ENCODE measurements at regions not wholly inside any gene's neighbourhood (a gene's known extent, or its start where the extent isn't known, plus 50 kb on each side); places are given as distances from the start of the nearest gene placed in this dataset.

DNA sequence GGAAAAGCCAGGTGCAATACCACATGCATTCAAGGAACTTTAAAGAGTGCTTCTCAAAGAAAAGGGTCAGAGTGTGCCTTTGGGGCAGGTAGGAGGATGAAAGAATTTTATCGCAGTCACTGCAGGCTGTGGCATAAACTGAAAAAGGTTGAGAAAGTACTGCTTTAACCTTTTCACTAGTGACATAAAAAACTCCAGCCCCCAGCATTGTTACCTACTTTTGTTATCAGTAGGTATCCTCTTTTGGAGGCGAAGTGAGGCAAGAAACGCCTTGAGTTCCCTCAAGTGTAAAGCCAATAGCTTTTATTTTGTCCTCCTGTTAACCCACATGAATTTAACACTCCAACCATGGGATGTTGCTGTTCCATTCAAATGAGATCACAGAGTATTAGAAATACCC is 64.7 kb upstream of the CHD1 start:
- TF ChIP-seq, protein P1, sequence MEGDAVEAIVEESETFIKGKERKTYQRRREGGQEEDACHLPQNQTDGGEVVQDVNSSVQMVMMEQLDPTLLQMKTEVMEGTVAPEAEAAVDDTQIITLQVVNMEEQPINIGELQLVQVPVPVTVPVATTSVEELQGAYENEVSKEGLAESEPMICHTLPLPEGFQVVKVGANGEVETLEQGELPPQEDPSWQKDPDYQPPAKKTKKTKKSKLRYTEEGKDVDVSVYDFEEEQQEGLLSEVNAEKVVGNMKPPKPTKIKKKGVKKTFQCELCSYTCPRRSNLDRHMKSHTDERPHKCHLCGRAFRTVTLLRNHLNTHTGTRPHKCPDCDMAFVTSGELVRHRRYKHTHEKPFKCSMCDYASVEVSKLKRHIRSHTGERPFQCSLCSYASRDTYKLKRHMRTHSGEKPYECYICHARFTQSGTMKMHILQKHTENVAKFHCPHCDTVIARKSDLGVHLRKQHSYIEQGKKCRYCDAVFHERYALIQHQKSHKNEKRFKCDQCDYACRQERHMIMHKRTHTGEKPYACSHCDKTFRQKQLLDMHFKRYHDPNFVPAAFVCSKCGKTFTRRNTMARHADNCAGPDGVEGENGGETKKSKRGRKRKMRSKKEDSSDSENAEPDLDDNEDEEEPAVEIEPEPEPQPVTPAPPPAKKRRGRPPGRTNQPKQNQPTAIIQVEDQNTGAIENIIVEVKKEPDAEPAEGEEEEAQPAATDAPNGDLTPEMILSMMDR (IDR thresholded peaks at IDR 0.05; ENCODE audit: low read depth, low read length): no peak

DNA sequence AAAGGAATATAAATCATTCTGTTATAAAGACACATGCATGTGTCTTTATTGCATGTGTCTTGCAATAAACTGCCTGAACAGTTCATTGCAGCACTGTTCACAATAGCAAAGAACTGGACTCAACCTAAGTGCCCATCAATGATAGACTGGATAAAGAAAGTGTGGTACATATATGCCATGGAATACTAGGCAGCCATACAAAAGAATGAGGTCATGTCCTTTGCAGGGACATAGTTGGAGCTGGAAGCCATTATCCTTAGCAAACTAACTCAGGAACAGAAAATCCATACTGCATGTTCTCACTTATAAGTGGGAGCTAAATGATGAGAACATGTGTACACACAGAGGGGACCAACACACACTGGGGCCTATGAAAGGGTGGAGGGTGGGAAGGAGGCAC is 63.7 kb upstream of the CHD1 start:
- H3K27me3 ChIP-seq: no peaks in the 10 kb centered on the region
- H3K4me3 ChIP-seq (ENCODE audit: low read depth, low read length): no peak overlapping the region
- H3K4me1 ChIP-seq: no peaks in the 10 kb centered on the region
- H3K9me3 ChIP-seq: no peaks in the 10 kb centered on the region
- no peaks in the 10 kb centered on the region for H3K36me3 ChIP-seq
- TF ChIP-seq, protein P1 (IDR thresholded peaks at IDR 0.05; ENCODE audit: low read depth, low read length): no peak
- no peak for DNase-seq

More for the DNA sequence above, 64.7 kb upstream of the CHD1 start:
- H3K27me3 ChIP-seq: no peaks in the 10 kb centered on the region
- peaks cover under 1% of the 10 kb centered on the region; the same call in 1 of the 2 replicates for H3K4me1 ChIP-seq
- H3K9me3 ChIP-seq: no peaks in the 10 kb centered on the region
- no peak for DNase-seq
- no peak overlapping the region for H3K4me3 ChIP-seq (ENCODE audit: low read depth, low read length)
- H3K36me3 ChIP-seq: no peaks in the 10 kb centered on the region

DNA sequence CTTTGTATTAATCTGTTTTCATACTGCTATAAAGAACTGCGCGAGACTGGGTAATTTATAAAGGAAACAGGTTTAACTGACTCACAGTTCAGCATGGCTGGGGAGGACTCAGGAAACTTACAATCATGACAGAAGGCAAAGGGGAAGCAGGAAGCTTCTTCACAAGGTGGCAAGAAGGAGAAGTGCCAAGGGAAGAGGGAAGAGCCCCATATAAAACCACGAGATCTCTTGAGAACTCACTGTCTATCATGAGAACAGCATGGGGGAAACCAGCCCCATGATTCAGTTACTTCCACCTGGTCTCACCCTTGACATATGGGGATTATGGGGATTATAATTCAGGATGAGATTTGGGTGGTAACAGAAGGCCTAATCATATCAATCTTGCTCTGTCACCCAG is 60.9 kb upstream of the CHD1 start:
- TF ChIP-seq, protein P1 (IDR thresholded peaks at IDR 0.05; ENCODE audit: low read depth, low read length): no peak
- no peak overlapping the region for H3K4me3 ChIP-seq (ENCODE audit: low read depth, low read length)
- no peaks in the 10 kb centered on the region for H3K27me3 ChIP-seq
- H3K4me1 ChIP-seq: no peaks in the 10 kb centered on the region
- no peak for DNase-seq
- H3K9me3 ChIP-seq: no peaks in the 10 kb centered on the region
- H3K36me3 ChIP-seq: no peaks in the 10 kb centered on the region

DNA sequence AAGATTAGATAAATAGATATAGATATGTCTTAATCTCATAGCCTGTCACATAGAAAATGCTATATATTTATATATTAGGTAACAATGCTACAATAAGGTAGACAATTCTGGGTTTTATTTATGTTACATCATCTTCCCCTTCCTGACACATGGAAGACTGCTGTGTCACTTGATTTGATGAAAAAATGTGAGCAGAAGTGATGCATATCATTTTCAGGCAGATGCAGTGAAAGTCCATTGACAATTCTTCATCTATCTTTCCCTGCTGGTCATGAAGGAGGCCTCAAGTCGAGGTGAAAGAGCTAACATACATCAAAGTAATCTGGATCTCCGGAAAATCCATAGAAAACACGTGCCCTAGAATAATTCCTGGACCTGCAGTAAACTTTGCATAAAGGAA is 57.8 kb upstream of the CHD1 start:
- no peaks in the 10 kb centered on the region for H3K9me3 ChIP-seq
- peaks cover 9% of the 10 kb centered on the region; the same call in 1 of the 2 replicates for H3K4me1 ChIP-seq
- DNase-seq: no peak
- H3K27me3 ChIP-seq: no peaks in the 10 kb centered on the region
- no peak overlapping the region for H3K4me3 ChIP-seq (ENCODE audit: low read depth, low read length)
- TF ChIP-seq, protein P1 (IDR thresholded peaks at IDR 0.05; ENCODE audit: low read depth, low read length): no peak
- H3K36me3 ChIP-seq: no peaks in the 10 kb centered on the region

DNA sequence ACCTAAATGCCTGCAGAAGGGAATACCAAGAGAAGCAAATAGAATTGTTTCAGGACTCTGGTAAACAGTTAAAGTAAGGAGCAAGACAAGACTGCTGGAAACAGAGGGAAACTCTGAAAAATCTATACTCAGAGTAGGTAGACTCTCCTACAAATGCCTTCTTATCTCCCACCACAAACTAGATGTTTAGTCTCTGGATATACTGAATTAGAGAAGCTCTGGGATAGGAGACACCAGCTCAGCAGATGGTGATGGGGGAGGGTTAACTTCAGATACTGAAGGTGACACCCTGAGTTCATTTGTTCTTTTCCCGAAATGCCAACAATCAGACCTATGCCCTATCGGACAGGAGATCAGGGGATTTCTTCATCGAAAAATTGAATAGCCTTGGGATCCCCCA is 54.1 kb upstream of the CHD1 start:
- H3K27me3 ChIP-seq: no peaks in the 10 kb centered on the region
- H3K4me1 ChIP-seq: peaks cover 9% of the 10 kb centered on the region; the same call in 1 of the 2 replicates
- H3K36me3 ChIP-seq: no peaks in the 10 kb centered on the region
- no peak overlapping the region for H3K4me3 ChIP-seq (ENCODE audit: low read depth, low read length)
- no peaks in the 10 kb centered on the region for H3K9me3 ChIP-seq
- DNase-seq: no peak
- TF ChIP-seq, protein P1 (IDR thresholded peaks at IDR 0.05; ENCODE audit: low read depth, low read length): no peak
